ENCODE measurements at regions not wholly inside any gene's neighbourhood (a gene's known extent, or its start where the extent isn't known, plus 50 kb on each side); places are given as distances from the start of the nearest gene placed in this dataset.
A peak's percentile ranks its signal among the peaks of the same experiment; 100 is the strongest.
"Not testable (repeated sequence)": the region's sequence is repeated elsewhere in the genome, so short reads cannot be mapped to it uniquely, and the experiment has no call there.

DNA sequence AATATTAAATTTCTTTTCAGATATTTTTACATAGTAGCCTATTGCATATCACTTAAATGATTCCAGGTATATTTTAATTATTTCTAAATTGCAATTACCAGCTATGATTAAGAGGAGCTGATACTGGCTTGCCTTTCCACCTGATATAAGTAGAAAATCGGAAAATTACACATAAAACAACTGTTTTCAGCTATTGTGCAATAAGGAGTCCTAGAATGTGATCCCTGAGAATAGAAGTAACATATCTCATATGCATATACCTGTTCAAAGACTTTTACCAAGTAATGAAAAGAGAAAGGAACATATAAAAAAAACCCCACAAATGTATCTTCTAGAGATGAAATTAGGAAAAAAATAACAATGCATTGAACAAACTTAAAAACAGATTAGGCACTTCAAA lies 1354.6 kb upstream of the PCDH9 start:
- DNase-seq (ENCODE audit: extremely low spot score, insufficient read length, low read depth), result no peak
- no peak for FAIRE-seq

DNA sequence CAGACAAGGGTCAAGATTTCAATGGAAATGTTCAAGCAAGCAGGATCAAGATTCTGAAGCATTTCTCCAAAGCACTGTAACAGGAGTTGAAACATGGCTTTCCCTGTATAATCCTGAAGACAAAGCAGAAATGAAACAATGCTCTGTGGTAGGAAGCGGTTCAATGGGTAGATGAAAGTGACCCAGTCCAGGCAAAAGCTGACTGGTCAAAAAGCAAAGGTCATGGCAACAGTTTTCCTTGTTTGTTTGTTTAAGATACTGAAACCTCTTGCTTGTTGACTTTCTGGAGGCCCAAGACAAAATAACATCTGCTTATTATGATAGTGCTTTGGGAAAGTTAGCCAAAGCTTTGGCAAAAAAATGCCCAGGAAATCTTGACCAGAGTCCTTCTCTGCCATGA lies 1343.9 kb upstream of the PCDH9 start:
- FAIRE-seq (no peak), DNase-seq (ENCODE audit: extremely low spot score, insufficient read length, low read depth) (no peak)

DNA sequence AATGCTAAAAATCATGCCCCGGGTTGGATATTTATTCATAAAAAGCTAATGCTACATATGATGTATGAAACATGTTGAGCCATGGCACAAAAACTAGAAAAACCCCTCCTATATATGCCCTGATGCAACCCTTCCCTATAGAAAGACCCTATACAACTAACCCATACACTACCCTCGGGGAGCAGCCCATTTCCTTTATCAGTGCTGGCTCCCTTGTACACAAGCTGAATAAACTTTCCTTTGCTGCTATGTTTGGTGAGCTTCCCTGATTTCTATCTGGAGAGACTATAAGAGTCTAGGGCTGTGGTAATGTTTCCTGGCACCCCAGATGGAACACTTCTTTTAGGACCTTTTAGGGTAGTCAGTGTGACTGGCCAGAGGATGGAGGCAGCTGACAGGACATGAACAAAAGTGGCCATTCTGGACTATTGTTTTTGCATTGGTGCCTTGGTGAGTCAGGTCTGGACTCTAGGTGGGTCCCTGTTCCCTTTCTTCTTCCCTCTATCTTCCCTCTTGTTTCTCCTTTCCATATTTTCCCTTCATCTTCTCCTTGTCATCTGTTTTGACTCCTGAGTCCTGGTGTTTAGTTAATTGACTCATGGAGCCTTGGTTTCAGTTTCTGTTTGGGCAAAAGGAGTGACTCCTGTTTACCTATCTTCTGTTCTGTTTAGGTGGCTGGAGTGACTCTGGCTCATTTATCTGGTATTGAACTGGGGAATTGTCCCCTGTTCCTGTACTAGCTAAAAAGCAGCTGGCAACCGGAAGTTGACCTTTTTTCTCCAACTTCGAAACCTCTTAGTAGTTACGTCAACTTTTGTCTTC lies 1321.8 kb upstream of the PCDH9 start:
- no peak for DNase-seq (ENCODE audit: extremely low spot score, insufficient read length, low read depth)

DNA sequence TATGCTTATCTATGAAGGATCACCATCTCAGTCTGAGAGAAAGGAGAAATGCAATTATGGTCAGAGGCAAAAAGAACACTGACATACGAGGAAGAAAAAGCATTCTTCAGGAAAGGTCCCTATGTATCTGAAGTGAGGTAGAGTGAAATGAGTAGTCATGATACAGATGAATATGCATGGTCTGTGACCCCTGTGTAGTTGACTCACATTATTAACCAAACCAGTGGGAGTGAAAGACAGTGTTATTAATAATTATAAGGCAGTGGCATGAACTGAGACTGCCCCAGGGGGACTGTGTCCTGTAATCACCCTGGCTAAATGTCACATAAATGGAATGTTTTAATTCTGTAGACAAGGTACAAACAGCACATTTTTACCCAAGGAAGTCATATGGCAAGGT lies 1320.2 kb upstream of the PCDH9 start:
- FAIRE-seq (no peak), DNase-seq (ENCODE audit: extremely low spot score, insufficient read length, low read depth) (no peak)

More for the DNA sequence above, 1321.8 kb upstream of the PCDH9 start:
- FAIRE-seq, result no peak

- FAIRE-seq, result no peak
- no peak for DNase-seq (ENCODE audit: extremely low spot score, insufficient read length, low read depth)
Measured at GRCh38 chr13:68540244-68540643, 1310.1 kb upstream of the PCDH9 start.

GRCh38 chr13:68535329-68535728 lies 1305.2 kb upstream of the PCDH9 start:
- no peak for DNase-seq (ENCODE audit: extremely low spot score, insufficient read length, low read depth)
- no peak for FAIRE-seq

DNA sequence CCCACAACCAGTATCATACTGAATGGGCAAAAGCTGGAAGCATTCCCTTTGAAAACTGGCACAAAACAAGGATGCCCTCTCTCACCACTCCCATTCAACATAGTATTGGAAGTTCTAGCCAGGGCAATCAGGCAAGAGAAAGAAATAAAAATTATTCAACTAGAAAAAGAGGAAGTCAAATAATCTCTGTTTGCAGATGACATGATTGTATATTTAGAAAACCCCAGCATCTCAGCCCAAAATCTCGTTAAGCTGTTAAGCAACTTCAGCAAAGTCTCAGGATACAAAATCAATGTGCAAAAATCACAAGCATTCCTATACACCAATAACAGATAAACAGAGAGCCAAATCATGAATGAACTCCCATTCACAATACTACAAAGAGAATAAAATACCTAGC lies 1297.0 kb upstream of the PCDH9 start:
- not testable (repeated sequence) for FAIRE-seq; DNase-seq (ENCODE audit: extremely low spot score, insufficient read length, low read depth)

DNA sequence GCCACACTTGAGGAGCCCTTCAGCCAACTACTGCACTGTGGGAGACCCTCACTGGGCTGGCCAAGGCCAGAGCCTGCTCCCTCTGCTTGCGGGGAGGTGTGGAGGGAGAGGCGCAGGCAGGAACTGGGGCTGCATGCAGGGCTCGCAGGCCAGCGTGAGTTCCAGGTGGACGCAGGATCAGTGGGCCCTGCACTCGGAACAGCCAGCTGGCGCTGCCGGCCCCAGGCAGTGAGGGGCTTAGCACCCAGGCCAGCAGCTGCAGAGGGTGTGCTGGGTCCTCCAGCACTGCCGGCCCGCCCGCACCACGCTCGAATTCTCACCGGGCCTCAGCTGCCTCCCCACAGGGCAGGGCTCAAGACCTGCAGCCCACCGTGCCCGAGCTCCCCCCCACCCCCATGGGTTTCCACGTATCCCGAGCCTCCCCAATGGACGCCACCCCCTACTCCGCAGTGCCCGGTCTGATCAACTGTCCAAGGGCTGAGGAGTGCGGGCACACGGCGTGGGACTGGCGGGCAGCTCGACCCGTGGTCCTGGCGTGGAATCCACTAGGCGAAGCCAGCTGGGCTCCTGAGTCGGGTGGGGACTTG lies 1293.8 kb upstream of the PCDH9 start:
- no peak for FAIRE-seq

GRCh38 chr13:68522184-68522583 lies 1292.0 kb upstream of the PCDH9 start:
- FAIRE-seq (no peak), DNase-seq (ENCODE audit: extremely low spot score, insufficient read length, low read depth) (no peak)

More for the DNA sequence above, 1293.8 kb upstream of the PCDH9 start:
- no peak for DNase-seq (ENCODE audit: extremely low spot score, insufficient read length, low read depth)

DNA sequence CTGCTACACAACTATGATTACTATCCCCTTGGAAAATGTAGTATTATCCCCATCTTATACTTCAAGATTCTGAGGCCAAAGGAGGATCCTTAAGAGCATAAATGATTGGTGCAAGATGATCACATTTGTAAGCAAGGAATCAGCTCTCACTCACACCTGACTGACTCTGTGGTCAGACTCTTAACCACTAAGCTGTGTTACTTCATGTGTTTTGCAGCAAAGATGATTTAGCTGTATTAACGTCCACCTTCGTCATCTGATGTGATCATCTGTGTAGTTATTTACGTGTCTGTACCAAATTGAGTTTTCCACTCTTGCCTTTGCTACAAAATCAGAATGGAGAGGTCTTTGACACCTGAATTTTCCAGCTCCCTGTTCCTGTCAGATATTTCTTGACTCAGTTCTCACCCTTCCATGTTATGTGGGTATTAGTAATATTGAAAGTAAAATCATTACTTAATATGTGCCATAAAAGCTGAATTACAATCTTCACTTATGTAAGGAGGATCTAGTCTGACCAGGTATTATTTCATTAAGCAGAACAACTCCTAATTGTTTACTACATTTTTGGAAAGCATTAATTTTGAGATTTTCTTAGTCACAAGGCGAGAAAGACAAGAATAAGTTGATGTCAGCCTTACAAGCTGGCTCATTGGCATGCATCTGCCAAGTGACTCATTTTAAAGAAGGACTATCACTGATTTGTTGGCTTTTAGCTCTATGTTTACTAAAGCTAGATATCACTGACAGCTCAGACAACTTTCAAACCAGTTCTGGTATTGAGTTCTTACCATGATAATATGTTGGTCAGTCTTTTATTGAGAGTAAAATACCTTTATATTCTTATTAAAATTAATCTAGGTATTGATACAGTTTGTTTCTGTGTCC lies 1279.8 kb upstream of the PCDH9 start:
- DNase-seq (ENCODE audit: extremely low spot score, insufficient read length, low read depth), result no peak
- peak; percentile 56 for FAIRE-seq

GRCh38 chr13:68506888-68507551 lies 1276.9 kb upstream of the PCDH9 start:
- FAIRE-seq (no peak), DNase-seq (ENCODE audit: extremely low spot score, insufficient read length, low read depth) (no peak)

DNA sequence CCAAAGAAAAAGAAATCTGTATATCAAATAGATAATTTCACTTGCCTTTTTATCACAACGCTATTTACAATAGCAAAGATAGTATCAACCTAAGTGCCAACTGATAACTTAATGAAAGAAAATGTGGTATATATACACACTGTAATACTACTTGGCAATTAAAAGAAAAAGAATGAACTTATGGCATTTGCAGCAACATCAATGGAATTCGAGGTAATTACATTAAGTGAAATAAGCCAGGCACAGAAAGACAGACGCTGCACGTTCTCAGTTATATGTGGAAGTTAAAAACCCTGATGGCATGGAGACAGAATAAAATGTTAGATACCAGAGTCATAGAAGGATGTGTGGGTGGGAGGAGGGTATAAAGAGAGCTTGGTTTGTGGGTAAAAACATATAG lies 1260.5 kb upstream of the PCDH9 start:
- FAIRE-seq (no peak), DNase-seq (ENCODE audit: extremely low spot score, insufficient read length, low read depth) (no peak)

- no peak for FAIRE-seq
Measured at GRCh38 chr13:68481130-68481529, 1251.0 kb upstream of the PCDH9 start.

GRCh38 chr13:68473834-68474326 lies 1243.7 kb upstream of the PCDH9 start:
- no peak for DNase-seq (ENCODE audit: extremely low spot score, insufficient read length, low read depth)
- no peak for FAIRE-seq

More at GRCh38 chr13:68481130-68481529, 1251.0 kb upstream of the PCDH9 start:
- DNase-seq (ENCODE audit: extremely low spot score, insufficient read length, low read depth), result no peak

DNA sequence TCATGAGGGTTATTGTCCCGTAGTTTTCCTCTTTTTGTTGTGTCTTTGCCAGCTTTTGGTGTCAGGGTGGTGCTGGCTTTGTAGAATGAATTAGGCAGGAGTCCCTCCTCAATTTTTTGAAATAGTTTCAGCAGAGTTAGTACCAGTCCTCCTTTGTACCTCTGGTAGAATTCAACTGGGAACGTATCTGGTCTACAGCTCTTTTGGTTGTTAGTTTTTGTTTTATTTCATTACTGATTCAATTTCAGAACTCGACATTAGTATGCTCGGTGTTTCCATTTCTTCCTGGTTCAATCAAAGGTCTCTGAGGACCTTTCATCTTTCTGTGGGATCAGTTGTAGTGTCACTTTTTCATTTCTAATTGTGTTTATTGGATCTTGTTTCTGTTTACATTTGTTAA lies 1237.0 kb upstream of the PCDH9 start:
- FAIRE-seq, result no peak

GRCh38 chr13:68440874-68441273 lies 1210.7 kb upstream of the PCDH9 start:
- FAIRE-seq (no peak), DNase-seq (ENCODE audit: extremely low spot score, insufficient read length, low read depth) (no peak)

More for the DNA sequence above, 1237.0 kb upstream of the PCDH9 start:
- no peak for DNase-seq (ENCODE audit: extremely low spot score, insufficient read length, low read depth)

- FAIRE-seq, result peak; percentile 15
- no peak for DNase-seq (ENCODE audit: extremely low spot score, insufficient read length, low read depth)
Measured at GRCh38 chr13:68439817-68440216, 1209.7 kb upstream of the PCDH9 start.

- DNase-seq (ENCODE audit: extremely low spot score, insufficient read length, low read depth), result no peak
- no peak for FAIRE-seq
Measured at GRCh38 chr13:68428292-68428691, 1198.2 kb upstream of the PCDH9 start.

DNA sequence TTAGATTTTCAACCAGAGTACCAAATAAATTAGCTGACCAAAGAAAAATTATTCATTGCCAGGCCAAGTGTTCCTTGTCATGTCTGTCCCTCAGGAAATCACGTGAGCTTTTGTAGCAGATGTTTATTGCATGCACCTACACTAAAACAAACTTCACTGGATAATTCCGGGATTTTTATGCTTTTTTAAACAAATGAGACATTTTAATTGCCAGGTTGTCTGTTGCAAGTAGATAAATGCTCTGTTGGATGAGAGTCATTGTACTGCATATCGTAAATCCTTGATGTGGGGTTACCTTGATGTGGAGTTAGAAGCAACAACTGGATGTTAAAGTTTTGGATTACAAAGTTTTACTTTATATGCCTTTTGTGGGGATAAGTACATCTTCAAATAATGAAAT lies 1187.7 kb upstream of the PCDH9 start:
- FAIRE-seq, result no peak

DNA sequence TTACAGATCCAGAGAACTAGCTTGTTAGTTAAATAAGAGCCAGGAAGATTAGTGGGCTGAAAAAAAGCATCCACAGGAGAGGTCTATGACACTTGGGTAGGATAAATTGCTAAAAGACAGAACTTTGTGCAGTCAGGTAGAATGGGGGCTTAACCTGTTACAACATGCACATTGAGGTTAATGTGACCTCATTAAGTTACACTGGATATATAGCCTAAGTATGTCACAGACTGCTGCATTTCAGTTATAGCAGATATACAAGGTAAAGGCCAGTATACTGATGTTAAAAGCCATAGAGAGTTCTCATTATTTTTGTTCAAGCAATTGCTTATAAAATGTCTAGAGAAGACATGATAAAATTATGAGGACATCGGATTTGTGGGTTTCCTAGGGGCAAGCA lies 1179.9 kb upstream of the PCDH9 start:
- DNase-seq (ENCODE audit: extremely low spot score, insufficient read length, low read depth) (no peak), FAIRE-seq (no peak)

More for the DNA sequence above, 1187.7 kb upstream of the PCDH9 start:
- no peak for DNase-seq (ENCODE audit: extremely low spot score, insufficient read length, low read depth)
